Osteoblast (primary cell): ENCODE measurements at regions not wholly inside any gene's neighbourhood (a gene's known extent, or its start where the extent isn't known, plus 50 kb on each side); places are given as distances from the start of the nearest gene placed in this dataset.
"Not testable (repeated sequence)": the region's sequence is repeated elsewhere in the genome, so short reads cannot be mapped to it uniquely, and the experiment has no call there.

Experiments
- DNase-seq: peaks from one replicate; pipeline ENCODE4 v3.0.0; 2011; ENCODE audit warnings: low spot score, mixed read lengths; ENCODE audit not compliant: insufficient read length; ENCODE audit errors: missing footprints
- H2AFZ ChIP-seq: 2 replicates; pipeline ENCODE4 v1.6.0; 2011; ENCODE audit warnings: mild to moderate bottlenecking, low read length
- H3K27ac ChIP-seq: 2 replicates; pipeline ENCODE4 v1.5.1; 2011; ENCODE audit warnings: mild to moderate bottlenecking, low read depth, low read length, moderate library complexity
- H3K27me3 ChIP-seq: 2 replicates; pipeline ENCODE4 v1.6.0; 2012; ENCODE audit warnings: mild to moderate bottlenecking, control low read depth, inconsistent platforms, low read length, moderate library complexity; ENCODE audit not compliant: insufficient read depth
- H3K36me3 ChIP-seq: 2 replicates; pipeline ENCODE4 v1.5.1; 2011; ENCODE audit warnings: mild to moderate bottlenecking, low read length, control low read depth, moderate library complexity; ENCODE audit not compliant: insufficient read depth
- H3K4me1 ChIP-seq: 2 replicates; pipeline ENCODE4 v1.5.1; 2011; ENCODE audit warnings: mild to moderate bottlenecking, low read length, control low read depth, moderate library complexity; ENCODE audit not compliant: insufficient read depth
- H3K4me2 ChIP-seq: 2 replicates; pipeline ENCODE4 v1.6.0; 2011; ENCODE audit warnings: mild to moderate bottlenecking, low read length; ENCODE audit not compliant: insufficient read depth
- H3K4me3 ChIP-seq: fragments of 200-600 bp; sonication (generic); 3 replicates; pipeline ENCODE4 v1.5.1; 2012; ENCODE audit warnings: mild to moderate bottlenecking, low read length, inconsistent platforms; ENCODE audit not compliant: insufficient read depth
- H3K79me2 ChIP-seq: 2 replicates; pipeline ENCODE4 v1.6.0; 2012; ENCODE audit warnings: mild to moderate bottlenecking, low read length, control low read depth, inconsistent platforms; ENCODE audit not compliant: insufficient read depth
- H3K9me3 ChIP-seq: 2 replicates; pipeline ENCODE4 v1.5.1; 2011; ENCODE audit warnings: low read depth, low read length, control low read depth
- H4K20me1 ChIP-seq: 2 replicates; pipeline ENCODE4 v1.6.0; 2012; ENCODE audit warnings: mild to moderate bottlenecking, low read length, control low read depth; ENCODE audit not compliant: insufficient read depth
- TF ChIP-seq, protein P1 (sequence below): IDR thresholded peaks from 2 replicates; pipeline ENCODE4 v1.5.1; 2011; ENCODE audit warnings: mild to moderate bottlenecking, low read depth, low read length, moderate library complexity; ENCODE audit errors: extremely low read depth

DNA sequence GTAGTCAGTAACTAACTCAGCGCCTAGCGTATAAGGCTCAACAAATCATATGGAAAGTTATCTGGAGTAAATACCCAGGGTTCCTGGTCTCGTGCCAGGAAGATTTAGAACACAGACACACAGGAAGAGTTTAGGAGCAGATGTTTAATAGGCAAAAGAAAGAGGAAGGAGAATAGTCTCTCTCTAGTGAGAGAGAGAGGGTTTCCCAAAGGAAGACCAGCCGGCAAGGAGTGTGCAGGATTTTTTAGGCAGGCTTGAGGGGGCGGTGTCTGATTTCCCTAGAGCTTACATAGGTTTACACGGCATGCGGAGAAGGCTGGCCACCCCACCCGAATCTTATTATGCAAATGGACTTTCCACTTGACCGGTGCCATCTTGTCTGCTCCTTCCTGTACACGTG is 284.0 kb upstream of the FRG1 start:
- Histone ChIP-seq H3K9me3 (no peaks in the 10 kb centered on the region), H3K27ac (no peak overlapping the region), H3K4me1 (no peaks in the 10 kb centered on the region), H3K4me2 (no peak overlapping the region), H3K27me3 (no peaks in the 10 kb centered on the region), H3K36me3 (no peaks in the 10 kb centered on the region), H4K20me1 (no peaks in the 10 kb centered on the region), H3K79me2 (no peaks in the 10 kb centered on the region), H2AFZ (no peak overlapping the region), H3K4me3 (no peak overlapping the region)
- TF ChIP-seq, protein P1, sequence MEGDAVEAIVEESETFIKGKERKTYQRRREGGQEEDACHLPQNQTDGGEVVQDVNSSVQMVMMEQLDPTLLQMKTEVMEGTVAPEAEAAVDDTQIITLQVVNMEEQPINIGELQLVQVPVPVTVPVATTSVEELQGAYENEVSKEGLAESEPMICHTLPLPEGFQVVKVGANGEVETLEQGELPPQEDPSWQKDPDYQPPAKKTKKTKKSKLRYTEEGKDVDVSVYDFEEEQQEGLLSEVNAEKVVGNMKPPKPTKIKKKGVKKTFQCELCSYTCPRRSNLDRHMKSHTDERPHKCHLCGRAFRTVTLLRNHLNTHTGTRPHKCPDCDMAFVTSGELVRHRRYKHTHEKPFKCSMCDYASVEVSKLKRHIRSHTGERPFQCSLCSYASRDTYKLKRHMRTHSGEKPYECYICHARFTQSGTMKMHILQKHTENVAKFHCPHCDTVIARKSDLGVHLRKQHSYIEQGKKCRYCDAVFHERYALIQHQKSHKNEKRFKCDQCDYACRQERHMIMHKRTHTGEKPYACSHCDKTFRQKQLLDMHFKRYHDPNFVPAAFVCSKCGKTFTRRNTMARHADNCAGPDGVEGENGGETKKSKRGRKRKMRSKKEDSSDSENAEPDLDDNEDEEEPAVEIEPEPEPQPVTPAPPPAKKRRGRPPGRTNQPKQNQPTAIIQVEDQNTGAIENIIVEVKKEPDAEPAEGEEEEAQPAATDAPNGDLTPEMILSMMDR = no peak
- DNase-seq = no peak

DNA sequence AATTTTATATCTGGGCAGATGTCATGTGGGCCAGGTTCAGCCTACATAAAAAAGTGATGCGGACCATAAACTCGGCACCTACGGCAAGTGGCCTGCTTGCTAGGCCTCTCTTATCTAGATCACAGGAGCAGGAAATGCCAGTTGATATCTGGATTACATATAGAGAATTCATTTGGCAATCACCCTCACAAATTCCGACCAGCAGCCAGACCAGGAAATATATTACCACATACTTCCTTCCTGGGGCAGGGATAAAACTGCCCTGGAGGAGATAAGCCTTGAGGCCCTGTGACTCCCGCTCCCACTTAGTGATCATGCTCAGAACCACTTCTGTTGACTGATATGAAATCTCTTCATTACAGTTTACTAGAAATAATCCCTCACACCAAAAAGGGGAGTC is 282.4 kb upstream of the FRG1 start:
- not testable (repeated sequence) for H3K36me3 ChIP-seq, H3K27ac ChIP-seq, H3K79me2 ChIP-seq, H3K4me3 ChIP-seq, H4K20me1 ChIP-seq, H3K27me3 ChIP-seq, H2AFZ ChIP-seq, H3K9me3 ChIP-seq, DNase-seq, H3K4me2 ChIP-seq, H3K4me1 ChIP-seq

DNA sequence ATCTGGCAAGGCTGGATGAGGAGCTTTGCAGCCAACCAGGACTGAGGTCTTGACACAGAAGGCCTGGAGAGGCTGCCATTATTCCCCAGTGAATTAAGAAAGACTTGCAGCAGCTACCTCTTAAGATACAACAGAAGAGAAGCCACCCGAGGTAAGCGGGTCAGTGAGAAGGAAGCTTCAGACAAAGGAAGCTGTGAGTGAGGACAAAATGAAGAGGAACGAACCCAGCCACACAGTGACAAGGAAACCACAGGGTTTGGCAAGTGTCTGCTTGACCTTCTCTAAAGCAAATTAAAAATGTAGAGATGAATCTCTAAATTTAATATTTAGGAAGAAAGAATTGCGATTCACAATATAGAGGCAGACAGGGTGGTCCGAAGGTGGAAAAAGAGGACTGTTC is 281.8 kb upstream of the FRG1 start:
- H2AFZ ChIP-seq, H4K20me1 ChIP-seq, H3K79me2 ChIP-seq, H3K27ac ChIP-seq, H3K36me3 ChIP-seq, H3K4me2 ChIP-seq, H3K4me1 ChIP-seq, H3K27me3 ChIP-seq, H3K4me3 ChIP-seq, H3K9me3 ChIP-seq, DNase-seq: not testable (repeated sequence)

DNA sequence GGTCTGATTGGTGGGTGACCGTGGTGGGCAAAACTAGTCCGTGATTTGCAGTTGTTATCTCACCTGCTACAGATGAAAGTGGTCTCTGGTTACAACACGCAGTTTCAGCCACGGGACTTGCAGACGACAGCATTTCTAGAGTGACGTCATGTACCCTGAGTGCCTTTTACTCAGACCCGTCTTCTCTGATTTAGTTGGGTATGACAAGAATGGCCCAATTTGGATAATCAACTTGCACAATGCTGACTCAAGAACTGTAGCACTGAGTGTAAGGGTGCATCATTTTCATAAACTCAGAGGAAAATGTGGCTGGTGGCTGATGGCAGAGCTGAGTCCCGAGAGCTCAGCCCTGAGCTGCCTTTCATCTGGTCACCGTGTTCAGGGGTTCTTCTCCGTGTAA is 281.4 kb upstream of the FRG1 start:
- Histone ChIP-seq H3K9me3 (no peaks in the 10 kb centered on the region), H3K4me1 (no peaks in the 10 kb centered on the region), H2AFZ (no peak overlapping the region), H3K4me2 (no peak overlapping the region), H3K4me3 (no peak overlapping the region), H3K27ac (no peak overlapping the region), H3K27me3 (no peaks in the 10 kb centered on the region), H4K20me1 (no peaks in the 10 kb centered on the region), H3K36me3 (no peaks in the 10 kb centered on the region), H3K79me2 (no peaks in the 10 kb centered on the region)
- TF ChIP-seq, protein P1 = no peak
- no peak for DNase-seq

DNA sequence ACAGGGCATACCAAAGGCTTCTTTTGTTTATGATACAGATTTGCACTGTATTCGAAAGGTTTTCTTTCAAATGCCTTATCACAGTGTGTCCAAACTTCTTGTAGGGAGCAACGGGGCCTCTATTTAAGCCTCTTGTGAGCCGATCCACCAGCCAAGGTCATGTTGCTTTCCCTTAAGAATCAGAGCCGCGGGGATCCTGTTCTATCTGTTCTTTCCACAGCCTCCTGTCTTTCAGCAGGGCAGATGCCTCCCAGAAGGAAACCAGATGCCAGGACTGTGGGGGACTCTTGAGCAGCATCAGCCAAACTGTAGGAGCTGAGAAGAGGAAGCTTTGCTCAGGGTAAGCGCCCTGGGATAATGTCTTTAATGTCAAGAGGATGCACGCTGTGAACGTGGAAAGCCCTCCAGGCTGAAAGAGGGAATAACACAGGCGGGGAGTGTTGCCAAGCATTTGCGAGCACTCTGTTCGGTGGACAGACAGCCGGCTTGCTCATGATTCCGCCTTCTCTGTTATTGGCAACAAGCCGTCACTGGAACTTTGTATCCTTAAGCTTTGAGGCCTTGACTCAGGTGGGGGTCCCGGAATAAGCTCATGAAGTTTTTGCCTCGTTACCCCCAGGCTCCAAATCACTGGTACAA is 279.8 kb upstream of the FRG1 start:
- H3K36me3 ChIP-seq = no peaks in the 10 kb centered on the region
- TF ChIP-seq, protein P1 = no peak
- H2AFZ ChIP-seq = no peak overlapping the region
- H3K27me3 ChIP-seq = no peaks in the 10 kb centered on the region
- DNase-seq = no peak
- no peak overlapping the region for H3K4me2 ChIP-seq
- H3K9me3 ChIP-seq = no peaks in the 10 kb centered on the region
- H3K79me2 ChIP-seq = no peaks in the 10 kb centered on the region
- no peak overlapping the region for H3K27ac ChIP-seq
- no peaks in the 10 kb centered on the region for H3K4me1 ChIP-seq
- no peak overlapping the region for H3K4me3 ChIP-seq
- H4K20me1 ChIP-seq = no peaks in the 10 kb centered on the region
